Transverse colon (tissue), 4 donors: ENCODE measurements at regions not wholly inside any gene's neighbourhood (a gene's known extent, or its start where the extent isn't known, plus 50 kb on each side); places are given as distances from the start of the nearest gene placed in this dataset.

ENCODE experiments used
- POLR2AphosphoS5 ChIP-seq, 3 donors: sonication (generic); formaldehyde crosslinking; IDR thresholded peaks; one replicate each; pipeline ENCODE4 v1.6.1; 2016; ENCODE audit warnings: antibody characterized with exemption in 3 of 3
- TF ChIP-seq, protein P1 (sequence below), 5 experiments: fragments of 200-600 bp in 3 of 5; fragments of 450-650 bp in 2 of 5; sonication (generic) in 3 of 5; IDR thresholded peaks; 1 replicate in 2 of 5; 2 replicates in 3 of 5; pipeline ENCODE4 v1.5.1; 2016 to 2017; ENCODE audit warnings: antibody characterized with exemption in 5 of 5, inconsistent platforms in 3 of 5, mild to moderate bottlenecking in 2 of 5, moderate library complexity in 1 of 5

GRCh38 chr11:24163841-24164240 is 333.0 kb upstream of the LUZP2 start:
- TF ChIP-seq, protein P1, sequence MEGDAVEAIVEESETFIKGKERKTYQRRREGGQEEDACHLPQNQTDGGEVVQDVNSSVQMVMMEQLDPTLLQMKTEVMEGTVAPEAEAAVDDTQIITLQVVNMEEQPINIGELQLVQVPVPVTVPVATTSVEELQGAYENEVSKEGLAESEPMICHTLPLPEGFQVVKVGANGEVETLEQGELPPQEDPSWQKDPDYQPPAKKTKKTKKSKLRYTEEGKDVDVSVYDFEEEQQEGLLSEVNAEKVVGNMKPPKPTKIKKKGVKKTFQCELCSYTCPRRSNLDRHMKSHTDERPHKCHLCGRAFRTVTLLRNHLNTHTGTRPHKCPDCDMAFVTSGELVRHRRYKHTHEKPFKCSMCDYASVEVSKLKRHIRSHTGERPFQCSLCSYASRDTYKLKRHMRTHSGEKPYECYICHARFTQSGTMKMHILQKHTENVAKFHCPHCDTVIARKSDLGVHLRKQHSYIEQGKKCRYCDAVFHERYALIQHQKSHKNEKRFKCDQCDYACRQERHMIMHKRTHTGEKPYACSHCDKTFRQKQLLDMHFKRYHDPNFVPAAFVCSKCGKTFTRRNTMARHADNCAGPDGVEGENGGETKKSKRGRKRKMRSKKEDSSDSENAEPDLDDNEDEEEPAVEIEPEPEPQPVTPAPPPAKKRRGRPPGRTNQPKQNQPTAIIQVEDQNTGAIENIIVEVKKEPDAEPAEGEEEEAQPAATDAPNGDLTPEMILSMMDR (IDR thresholded peaks at IDR 0.05): no peak
- no peak for TF ChIP-seq POLR2AphosphoS5 (IDR thresholded peaks at IDR 0.05)
